Natural killer cell (primary cell): ENCODE measurements at regions not wholly inside any gene's neighbourhood (a gene's known extent, or its start where the extent isn't known, plus 50 kb on each side); places are given as distances from the start of the nearest gene placed in this dataset.

Experiments used
- ATAC-seq, 3 donors: fragments of 150-1000 bp in 2 of 3; fragments of 200-7000 bp in 1 of 3; cut with Tn5 transposase; 1 replicate in 1 of 3; 2 replicates in 2 of 3; pipeline ENCODE4 v1.10.0; 2021; ENCODE audit warnings: mild to moderate bottlenecking in 2 of 3, moderate library complexity in 2 of 3
- DNase-seq, 2 donors: peaks; one replicate each; pipeline versions ENCODE4 v3.0.0 to v3.0.0-alpha.2; 2013 to 2021; ENCODE audit warnings: mixed read lengths in 1 of 2
- H3K27ac ChIP-seq: one replicate; pipeline ENCODE4 v1.5.1; 2013; ENCODE audit warnings: mild to moderate bottlenecking, low read length
- H3K27me3 ChIP-seq: one replicate; pipeline ENCODE4 v1.6.1; 2013; ENCODE audit warnings: low read length; ENCODE audit not compliant: control insufficient read depth, insufficient read depth
- H3K36me3 ChIP-seq: one replicate; pipeline ENCODE4 v1.6.1; 2013; ENCODE audit warnings: low read length; ENCODE audit not compliant: control insufficient read depth, insufficient read depth
- H3K4me1 ChIP-seq: one replicate; pipeline ENCODE4 v1.6.1; 2013; ENCODE audit warnings: low read length; ENCODE audit not compliant: control insufficient read depth, insufficient read depth
- H3K4me3 ChIP-seq: one replicate; pipeline ENCODE4 v1.5.1; 2013; ENCODE audit warnings: low read length
- H3K9me3 ChIP-seq: one replicate; pipeline ENCODE4 v1.6.1; 2013; ENCODE audit warnings: low read length; ENCODE audit not compliant: control insufficient read depth, insufficient read depth
- H3K27ac Mint-ChIP-seq, 2 donors: one replicate each; pipeline ENCODE4 v1.8.0; 2022; ENCODE audit warnings: mild to moderate bottlenecking in 2 of 2, mixed read lengths in 2 of 2, moderate library complexity in 1 of 2
- H3K27me3 Mint-ChIP-seq, 2 donors: one replicate each; pipeline ENCODE4 v1.8.0; 2022; ENCODE audit warnings: low read depth in 2 of 2, mixed read lengths in 2 of 2
- H3K36me3 Mint-ChIP-seq: one replicate; pipeline ENCODE4 v1.8.0; 2022; ENCODE audit warnings: mixed read lengths
- H3K4me1 Mint-ChIP-seq, 2 donors: one replicate each; pipeline ENCODE4 v1.8.0; 2022; ENCODE audit warnings: mixed read lengths in 2 of 2
- H3K4me3 Mint-ChIP-seq: one replicate; pipeline ENCODE4 v1.8.0; 2022; ENCODE audit warnings: mild to moderate bottlenecking, moderate library complexity, mixed read lengths
- H3K9me3 Mint-ChIP-seq, 2 donors: one replicate each; pipeline ENCODE4 v1.8.0; 2022; ENCODE audit warnings: mixed read lengths in 2 of 2
- WGBS: methylation state at CpG from one replicate; pipeline ENCODE4 v1.1.7; 2013; ENCODE audit warnings: missing lambda C conversion rate; ENCODE audit not compliant: insufficient coverage; 5-methylcytosine and 5-hydroxymethylcytosine counted together
- intact Hi-C: fragments of 100-400 bp; cut with micrococcal nuclease; formaldehyde crosslinking; loops from one replicate; pipeline ENCODE4 v1.14.2; 2022
- TF ChIP-seq, protein P1 (sequence below): fragments of 200-600 bp; IDR thresholded peaks from one replicate; pipeline ENCODE4 v1.8.0; 2022; ENCODE audit warnings: antibody characterized with exemption

DNA sequence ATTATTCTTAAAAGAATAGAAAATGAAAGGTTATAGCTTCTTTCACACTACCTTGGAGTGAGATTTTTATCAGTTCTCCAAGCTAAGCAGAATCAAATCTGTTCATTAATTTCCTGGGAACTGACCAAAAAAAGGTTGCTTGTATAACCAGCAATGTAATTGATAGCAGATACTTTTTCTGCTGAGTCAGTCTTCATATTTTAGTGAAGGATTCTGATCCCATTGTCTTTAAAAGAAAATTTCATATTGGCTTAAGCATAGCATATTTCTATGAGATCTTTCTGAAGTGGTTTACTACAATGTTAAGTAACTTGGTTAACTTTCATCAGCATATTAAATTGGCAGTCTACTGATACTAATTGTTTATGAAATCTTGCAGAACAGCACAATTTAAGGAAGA is 338.0 kb downstream of the TMX3 start:
- Mint-ChIP-seq H3K4me1 (no peaks in the 10 kb centered on the region), H3K36me3 (no peaks in the 10 kb centered on the region), H3K4me3 (no peak overlapping the region), H3K27ac (no peak overlapping the region), H3K9me3 (peaks cover 9 to 17% of the 10 kb centered on the region in 2 donors), H3K27me3 (no peaks in the 10 kb centered on the region)
- TF ChIP-seq, protein P1, sequence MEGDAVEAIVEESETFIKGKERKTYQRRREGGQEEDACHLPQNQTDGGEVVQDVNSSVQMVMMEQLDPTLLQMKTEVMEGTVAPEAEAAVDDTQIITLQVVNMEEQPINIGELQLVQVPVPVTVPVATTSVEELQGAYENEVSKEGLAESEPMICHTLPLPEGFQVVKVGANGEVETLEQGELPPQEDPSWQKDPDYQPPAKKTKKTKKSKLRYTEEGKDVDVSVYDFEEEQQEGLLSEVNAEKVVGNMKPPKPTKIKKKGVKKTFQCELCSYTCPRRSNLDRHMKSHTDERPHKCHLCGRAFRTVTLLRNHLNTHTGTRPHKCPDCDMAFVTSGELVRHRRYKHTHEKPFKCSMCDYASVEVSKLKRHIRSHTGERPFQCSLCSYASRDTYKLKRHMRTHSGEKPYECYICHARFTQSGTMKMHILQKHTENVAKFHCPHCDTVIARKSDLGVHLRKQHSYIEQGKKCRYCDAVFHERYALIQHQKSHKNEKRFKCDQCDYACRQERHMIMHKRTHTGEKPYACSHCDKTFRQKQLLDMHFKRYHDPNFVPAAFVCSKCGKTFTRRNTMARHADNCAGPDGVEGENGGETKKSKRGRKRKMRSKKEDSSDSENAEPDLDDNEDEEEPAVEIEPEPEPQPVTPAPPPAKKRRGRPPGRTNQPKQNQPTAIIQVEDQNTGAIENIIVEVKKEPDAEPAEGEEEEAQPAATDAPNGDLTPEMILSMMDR = no peak
- intact Hi-C loops = no loop called here
- Histone ChIP-seq H3K4me1 (no peaks in the 10 kb centered on the region), H3K36me3 (no peaks in the 10 kb centered on the region), H3K4me3 (no peak overlapping the region), H3K9me3 (no peaks in the 10 kb centered on the region), H3K27me3 (no peaks in the 10 kb centered on the region), H3K27ac (no peak overlapping the region)
- DNase-seq (no peak), ATAC-seq (no peak)

DNA sequence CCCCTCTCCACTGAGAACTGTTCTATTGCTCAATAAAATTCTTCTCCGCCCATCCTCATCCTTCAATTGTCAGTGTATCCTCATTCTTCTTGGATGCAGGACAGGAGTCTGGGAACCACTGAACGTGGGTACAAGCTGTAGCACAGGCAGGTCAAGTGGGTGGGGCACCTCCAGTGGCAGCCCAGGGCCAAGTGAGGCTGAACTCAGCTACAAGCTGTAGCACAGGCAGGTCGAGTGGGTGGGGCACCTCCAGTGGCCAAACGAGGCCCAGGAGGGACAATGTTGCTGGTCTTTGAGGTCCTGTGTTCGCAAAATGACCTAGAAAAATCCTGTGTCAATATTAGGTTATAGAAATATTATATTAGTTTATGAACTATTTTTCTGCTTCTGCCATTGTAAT is 352.0 kb downstream of the TMX3 start:
- TF ChIP-seq, protein P1 = no peak
- no peak for ATAC-seq
- Histone ChIP-seq H3K27ac (no peak overlapping the region), H3K4me3 (no peak overlapping the region), H3K9me3 (no peaks in the 10 kb centered on the region), H3K36me3 (no peaks in the 10 kb centered on the region), H3K4me1 (no peaks in the 10 kb centered on the region), H3K27me3 (no peaks in the 10 kb centered on the region)
- no peak overlapping the region for H3K4me3 Mint-ChIP-seq
- WGBS = 69% methylated on average over 5 of the region's 5 CpGs
- no peaks in the 10 kb centered on the region for H3K27me3 Mint-ChIP-seq
- H3K27ac Mint-ChIP-seq = no peak overlapping the region
- H3K9me3 Mint-ChIP-seq = peaks cover 5 to 7% of the 10 kb centered on the region in 2 donors
- DNase-seq = no peak
- no peaks in the 10 kb centered on the region for H3K4me1 Mint-ChIP-seq
- H3K36me3 Mint-ChIP-seq = no peaks in the 10 kb centered on the region
- intact Hi-C loops = no loop called here

DNA sequence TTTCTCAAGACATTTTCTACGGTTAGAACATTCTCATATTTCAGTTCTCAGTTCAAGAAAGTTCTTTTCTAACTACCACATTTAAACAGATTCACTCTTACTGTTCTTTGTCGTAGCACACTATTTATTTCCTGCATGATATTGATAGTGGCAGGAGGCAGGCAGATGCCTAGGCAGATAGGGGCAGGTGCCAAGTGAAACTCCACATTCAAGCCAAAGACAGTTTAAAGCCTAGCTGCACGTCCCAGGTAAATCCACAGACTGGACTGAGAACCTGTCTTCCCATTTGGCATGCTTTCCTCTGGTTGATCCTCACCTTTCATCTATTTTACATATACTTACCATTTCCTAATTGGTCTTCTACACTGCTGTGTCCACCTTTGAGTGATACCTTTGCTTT is 359.3 kb downstream of the TMX3 start:
- H3K9me3 Mint-ChIP-seq = peaks cover 16 to 19% of the 10 kb centered on the region in 2 donors
- H3K36me3 Mint-ChIP-seq = no peaks in the 10 kb centered on the region
- WGBS = 36% methylated on average over 2 of the region's 3 CpGs
- H3K4me1 ChIP-seq = no peaks in the 10 kb centered on the region
- DNase-seq (no peak), ATAC-seq (no peak)
- TF ChIP-seq, protein P1 = no peak
- intact Hi-C loops = no loop called here
- no peak overlapping the region for H3K27ac ChIP-seq
- H3K27me3 Mint-ChIP-seq = no peaks in the 10 kb centered on the region
- no peaks in the 10 kb centered on the region for H3K36me3 ChIP-seq
- H3K4me3 Mint-ChIP-seq = no peak overlapping the region
- H3K4me1 Mint-ChIP-seq = no peaks in the 10 kb centered on the region
- H3K9me3 ChIP-seq = peaks cover 13% of the 10 kb centered on the region
- H3K4me3 ChIP-seq = no peak overlapping the region
- no peaks in the 10 kb centered on the region for H3K27me3 ChIP-seq
- no peak overlapping the region for H3K27ac Mint-ChIP-seq

DNA sequence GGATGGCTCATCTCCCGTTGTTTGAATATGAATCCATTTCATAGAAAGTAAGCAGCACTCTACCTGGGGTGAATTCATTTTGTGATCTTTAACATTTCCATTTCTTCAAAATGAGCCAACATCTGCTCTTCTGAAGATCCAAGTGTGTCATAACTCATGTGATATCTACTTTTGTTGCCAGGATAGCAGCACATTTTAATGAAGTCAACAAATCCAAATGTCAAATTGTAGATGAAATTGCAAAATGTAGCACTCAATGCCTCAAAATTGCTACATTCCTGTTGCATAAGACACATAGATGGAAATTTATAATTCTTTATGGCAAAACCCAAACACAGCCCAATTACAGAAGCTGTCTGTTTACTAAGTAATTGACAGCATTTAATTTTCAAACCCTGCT is 360.7 kb downstream of the TMX3 start:
- H3K4me3 ChIP-seq = no peak overlapping the region
- WGBS = 100% methylated on average over 1 of the region's 1 CpG
- peaks cover 13% of the 10 kb centered on the region for H3K9me3 ChIP-seq
- no peak overlapping the region for H3K27ac ChIP-seq
- DNase-seq = no peak
- intact Hi-C loops = no loop called here
- H3K27me3 ChIP-seq = no peaks in the 10 kb centered on the region
- no peak overlapping the region for H3K27ac Mint-ChIP-seq
- H3K27me3 Mint-ChIP-seq = no peaks in the 10 kb centered on the region
- H3K36me3 Mint-ChIP-seq = no peaks in the 10 kb centered on the region
- H3K4me1 Mint-ChIP-seq = no peaks in the 10 kb centered on the region
- no peak overlapping the region for H3K4me3 Mint-ChIP-seq
- ATAC-seq = no peak
- no peaks in the 10 kb centered on the region for H3K4me1 ChIP-seq
- H3K36me3 ChIP-seq = no peaks in the 10 kb centered on the region
- TF ChIP-seq, protein P1 = no peak
- H3K9me3 Mint-ChIP-seq = peaks cover 17 to 26% of the 10 kb centered on the region in 2 donors
